Gastrocnemius medialis (tissue), 4 donors: ENCODE measurements at regions not wholly inside any gene's neighbourhood (a gene's known extent, or its start where the extent isn't known, plus 50 kb on each side); places are given as distances from the start of the nearest gene placed in this dataset.

ENCODE experiments used
- ATAC-seq, 2 donors: fragments of 150-250 bp; one replicate each; pipeline ENCODE4 v1.9.1; 2016
- DNase-seq, 2 donors: peaks; one replicate each; pipeline ENCODE4 v3.0.0-alpha.2; 2019
- H3K27ac ChIP-seq, 4 donors: fragments of 200-600 bp; sonication (generic); 1 replicate in 1 of 4; 2 replicates in 3 of 4; pipeline ENCODE4 v1.5.1; 2016 to 2018; ENCODE audit warnings: mild to moderate bottlenecking in 2 of 4, moderate library complexity in 1 of 4
- H3K27me3 ChIP-seq, 3 donors: fragments of 200-600 bp; sonication (generic) in 2 of 3; 1 replicate in 1 of 3; 2 replicates in 2 of 3; pipeline versions ENCODE4 v1.5.1 to v1.6.0; 2016 to 2019; ENCODE audit warnings: mild to moderate bottlenecking in 1 of 3, moderate library complexity in 1 of 3
- H3K36me3 ChIP-seq, 2 donors: fragments of 200-600 bp; sonication (generic) in 1 of 2; one replicate each; pipeline ENCODE4 v1.5.1; 2017 to 2018
- H3K4me1 ChIP-seq, 2 donors: fragments of 200-600 bp; sonication (generic) in 1 of 2; one replicate each; pipeline ENCODE4 v1.5.1; 2016 to 2017; ENCODE audit warnings: mild to moderate bottlenecking in 2 of 2
- H3K4me3 ChIP-seq, 4 donors: fragments of 200-600 bp; sonication (generic) in 3 of 4; 1 replicate in 1 of 4; 2 replicates in 3 of 4; pipeline ENCODE4 v1.5.1; 2016 to 2019; ENCODE audit warnings: mild to moderate bottlenecking in 2 of 4
- H3K9me3 ChIP-seq, 3 donors: fragments of 200-600 bp; sonication (generic) in 2 of 3; 1 replicate in 1 of 3; 2 replicates in 2 of 3; pipeline ENCODE4 v1.5.1; 2016 to 2019
- CTCF ChIP-seq, 5 experiments: fragments of 450-650 bp in 3 of 5; fragments of 200-600 bp in 2 of 5; sonication (generic) in 2 of 5; IDR thresholded peaks in 4 of 5; conservative IDR thresholded peaks in 1 of 5; 1 replicate in 4 of 5; 2 replicates in 1 of 5; pipeline ENCODE4 v1.5.1; 2016 to 2019; ENCODE audit warnings: antibody characterized with exemption in 5 of 5, mild to moderate bottlenecking in 3 of 5, moderate library complexity in 3 of 5
- POLR2A ChIP-seq, 2 donors: fragments of 450-650 bp; IDR thresholded peaks; one replicate each; pipeline ENCODE4 v1.6.1; 2017; ENCODE audit warnings: antibody characterized with exemption in 2 of 2, mild to moderate bottlenecking in 2 of 2, moderate library complexity in 2 of 2
- in situ Hi-C, 4 donors: fragments of 200-750 bp; cut with MboI; loops; one replicate each; pipeline versions ENCODE4 v1.15.0 to v1.8.0; 2017; ENCODE audit warnings: low sequenced_read_pairs in 4 of 4
- intact Hi-C: fragments of 100-400 bp; cut with DNase I; formaldehyde crosslinking; loops from one replicate; pipeline ENCODE4 v1.15.1; 2023; ENCODE audit warnings: low total_unique reads

- no peaks in the 10 kb centered on the region for H3K9me3 ChIP-seq
- H3K4me3 ChIP-seq = no peak overlapping the region
- no peaks in the 10 kb centered on the region for H3K36me3 ChIP-seq
- ATAC-seq (no peak), DNase-seq (no peak)
- no peaks in the 10 kb centered on the region for H3K27me3 ChIP-seq
- intact Hi-C loops (no loop called here), in situ Hi-C loops (no loop called here)
- peaks cover 14 to 20% of the 10 kb centered on the region in 2 donors for H3K4me1 ChIP-seq
- no peak for TF ChIP-seq POLR2A (IDR thresholded peaks at IDR 0.05)
- TF ChIP-seq CTCF (IDR thresholded peaks at IDR 0.05 in 4 of 5, conservative IDR thresholded peaks at IDR 0.05 in 1 of 5) = no peak
- no peak overlapping the region for H3K27ac ChIP-seq
Observed at GRCh38 chr20:17810847-17811627, 111.3 kb downstream of the BANF2 start.

DNA sequence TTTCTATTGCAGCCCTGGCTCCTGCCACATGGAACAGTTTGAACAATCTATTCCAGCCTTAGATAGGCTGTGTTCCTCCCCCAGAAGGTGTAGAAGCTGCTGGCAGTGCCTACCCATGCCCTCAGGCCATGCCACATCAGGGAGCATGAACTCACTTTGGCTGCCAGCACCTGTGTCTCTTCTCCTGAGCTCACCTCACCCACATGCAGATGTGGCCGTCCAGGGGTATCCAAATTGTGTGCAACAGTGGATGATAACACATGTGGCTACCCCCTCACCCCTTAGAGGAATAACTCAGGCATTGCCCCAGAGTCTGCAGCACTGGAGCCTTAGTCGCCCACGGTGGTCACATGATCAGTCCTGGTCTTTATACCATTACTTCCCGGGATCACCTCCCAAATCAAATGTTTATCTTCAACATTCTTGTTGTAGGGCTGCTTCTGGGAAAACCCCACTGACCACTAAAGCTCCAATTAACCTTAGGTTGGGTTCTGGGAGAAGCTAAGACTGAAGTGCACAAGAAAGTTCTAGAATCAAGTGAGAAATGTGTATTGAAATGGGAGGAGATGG is 110.4 kb downstream of the BANF2 start:
- intact Hi-C loops (no loop called here), in situ Hi-C loops (no loop called here)
- H3K36me3 ChIP-seq = no peaks in the 10 kb centered on the region
- peaks cover 14 to 20% of the 10 kb centered on the region in 2 donors for H3K4me1 ChIP-seq
- no peaks in the 10 kb centered on the region for H3K27me3 ChIP-seq
- ATAC-seq = no peak
- no peak overlapping the region for H3K4me3 ChIP-seq
- TF ChIP-seq CTCF (IDR thresholded peaks at IDR 0.05 in 4 of 5, conservative IDR thresholded peaks at IDR 0.05 in 1 of 5) (no peak), POLR2A (IDR thresholded peaks at IDR 0.05) (no peak)
- H3K9me3 ChIP-seq = no peaks in the 10 kb centered on the region
- no peak overlapping the region for H3K27ac ChIP-seq
- DNase-seq = no peak

GRCh38 chr20:17809362-17810061 is 109.7 kb downstream of the BANF2 start:
- H3K27ac ChIP-seq = no peak overlapping the region
- DNase-seq (no peak), ATAC-seq (no peak)
- intact Hi-C loops (no loop called here), in situ Hi-C loops (no loop called here)
- no peak overlapping the region for H3K4me3 ChIP-seq
- no peak for TF ChIP-seq CTCF (IDR thresholded peaks at IDR 0.05 in 4 of 5, conservative IDR thresholded peaks at IDR 0.05 in 1 of 5)
- no peak for TF ChIP-seq POLR2A (IDR thresholded peaks at IDR 0.05)
- no peaks in the 10 kb centered on the region for H3K9me3 ChIP-seq
- no peaks in the 10 kb centered on the region for H3K36me3 ChIP-seq
- peaks cover 14 to 20% of the 10 kb centered on the region in 2 donors for H3K4me1 ChIP-seq
- no peaks in the 10 kb centered on the region for H3K27me3 ChIP-seq

DNA sequence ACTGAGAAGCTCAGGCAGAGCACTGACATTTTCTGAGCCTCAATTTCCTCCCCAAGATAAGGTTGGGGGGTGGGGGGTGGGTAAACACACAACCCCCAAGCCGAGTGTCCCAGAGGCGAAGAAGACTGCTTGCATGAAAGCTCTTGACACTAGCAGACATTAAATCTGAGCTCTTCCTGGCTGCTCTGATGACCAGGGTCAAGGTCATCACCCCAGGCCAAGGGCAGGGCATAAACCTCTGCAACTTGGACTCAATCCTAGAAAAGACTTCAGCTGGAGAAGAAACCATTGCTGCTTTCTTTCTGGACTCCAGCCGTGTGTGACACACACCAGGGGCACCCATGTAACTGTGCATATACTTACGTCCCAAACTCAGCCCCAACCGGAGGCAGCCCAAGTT is 109.0 kb downstream of the BANF2 start:
- intact Hi-C loops (no loop called here), in situ Hi-C loops (no loop called here)
- TF ChIP-seq CTCF (IDR thresholded peaks at IDR 0.05 in 4 of 5, conservative IDR thresholded peaks at IDR 0.05 in 1 of 5) (no peak), POLR2A (IDR thresholded peaks at IDR 0.05) (no peak)
- no peaks in the 10 kb centered on the region for H3K9me3 ChIP-seq
- ATAC-seq (no peak), DNase-seq (no peak)
- H3K36me3 ChIP-seq = no peaks in the 10 kb centered on the region
- H3K27ac ChIP-seq = peak overlapping the region in 3 of 4 donors; percentile 12 to 67 (median 24)
- no peak overlapping the region for H3K4me3 ChIP-seq
- H3K4me1 ChIP-seq = peaks cover 14 to 20% of the 10 kb centered on the region in 2 donors
- no peaks in the 10 kb centered on the region for H3K27me3 ChIP-seq
